AG09319 (cell line): ENCODE measurements at regions not wholly inside any gene's neighbourhood (a gene's known extent, or its start where the extent isn't known, plus 50 kb on each side); places are given as distances from the start of the nearest gene placed in this dataset.

ENCODE experiments used
- DNase-seq: peaks from one replicate; pipeline ENCODE4 v3.0.0-alpha.2; 2010; ENCODE audit warnings: low read depth; ENCODE audit errors: extremely low read depth
- CTCF ChIP-seq: IDR thresholded peaks from 2 replicates; pipeline ENCODE4 v1.5.1; 2011; ENCODE audit warnings: low read depth, mild to moderate bottlenecking, inconsistent platforms, low read length, moderate library complexity

- TF ChIP-seq CTCF, result no peak
- DNase-seq, result no peak
Observed at GRCh38 chr17:69906306-69906705, 168.7 kb upstream of the KCNJ16 start.

GRCh38 chr17:69907132-69907847 lies 167.7 kb upstream of the KCNJ16 start:
- no peak for TF ChIP-seq CTCF
- no peak for DNase-seq

GRCh38 chr17:69908626-69909368 lies 166.2 kb upstream of the KCNJ16 start:
- no peak for TF ChIP-seq CTCF
- DNase-seq, result no peak

- DNase-seq, result no peak
- no peak for TF ChIP-seq CTCF
Observed at GRCh38 chr17:69909389-69909788, 165.6 kb upstream of the KCNJ16 start.

- DNase-seq, result no peak
- no peak for TF ChIP-seq CTCF
Observed at GRCh38 chr17:69912805-69913204, 162.2 kb upstream of the KCNJ16 start.

- DNase-seq, result no peak
- peak; percentile 7 for TF ChIP-seq CTCF
Observed at GRCh38 chr17:69913216-69913615, 161.8 kb upstream of the KCNJ16 start.

GRCh38 chr17:69913616-69914015 lies 161.4 kb upstream of the KCNJ16 start:
- TF ChIP-seq CTCF, result no peak
- DNase-seq, result no peak
